GM23338 (cell line): ENCODE measurements at regions not wholly inside any gene's neighbourhood (a gene's known extent, or its start where the extent isn't known, plus 50 kb on each side); places are given as distances from the start of the nearest gene placed in this dataset.

Experiments used
- ATAC-seq: fragments of 200-7000 bp; cut with Tn5 transposase; 3 replicates; pipeline ENCODE4 v1.9.1; 2020
- DNase-seq: peaks from one replicate; pipeline ENCODE4 v3.0.0-alpha.2; 2015; ENCODE audit warnings: low spot score
- H2AFZ ChIP-seq: fragments of 200-600 bp; sonication (generic); 2 replicates; pipeline ENCODE4 v1.8.0; 2016; ENCODE audit warnings: antibody characterized with exemption, mild to moderate bottlenecking, moderate library complexity
- H3F3A ChIP-seq: fragments of 200-600 bp; sonication (generic); replicated peaks from 2 replicates; pipeline ENCODE4 v1.8.0; 2017; ENCODE audit warnings: antibody characterized with exemption, mixed run types, low read depth
- H3K27ac ChIP-seq: fragments of 200-600 bp; sonication (generic); 2 replicates; pipeline ENCODE4 v1.6.1; 2016; ENCODE audit warnings: low read depth
- H3K27me3 ChIP-seq: fragments of 200-600 bp; sonication (generic); 2 replicates; pipeline ENCODE4 v1.8.0; 2016; ENCODE audit warnings: mild to moderate bottlenecking, mixed run types, moderate library complexity; ENCODE audit not compliant: insufficient read depth
- H3K36me3 ChIP-seq: fragments of 200-600 bp; sonication (generic); 2 replicates; pipeline ENCODE4 v1.8.0; 2016; ENCODE audit warnings: mild to moderate bottlenecking; ENCODE audit not compliant: insufficient read depth
- H3K4me1 ChIP-seq: fragments of 200-600 bp; sonication (generic); 2 replicates; pipeline ENCODE4 v1.8.0; 2016; ENCODE audit warnings: mild to moderate bottlenecking, moderate library complexity; ENCODE audit not compliant: insufficient read depth
- H3K4me2 ChIP-seq: fragments of 200-600 bp; sonication (generic); 2 replicates; pipeline ENCODE4 v1.7.1; 2017; ENCODE audit warnings: mixed run types
- H3K4me3 ChIP-seq: fragments of 200-600 bp; sonication (generic); 2 replicates; pipeline ENCODE4 v1.6.1; 2016; ENCODE audit warnings: mixed run types
- H3K79me2 ChIP-seq: fragments of 200-600 bp; sonication (generic); replicated peaks from 2 replicates; pipeline ENCODE4 v1.8.0; 2017; ENCODE audit warnings: mild to moderate bottlenecking; ENCODE audit not compliant: insufficient read depth
- H3K9me2 ChIP-seq: fragments of 200-600 bp; sonication (generic); 2 replicates; pipeline ENCODE4 v1.8.0; 2017; ENCODE audit not compliant: insufficient read depth
- H4K20me1 ChIP-seq: fragments of 200-600 bp; sonication (generic); replicated peaks from 2 replicates; pipeline ENCODE4 v1.8.0; 2017; ENCODE audit warnings: mild to moderate bottlenecking; ENCODE audit not compliant: insufficient read depth
- H3K27ac Mint-ChIP-seq: 2 replicates; pipeline ENCODE4 v1.8.0; 2020; ENCODE audit warnings: inconsistent platforms, mild to moderate bottlenecking, moderate library complexity, mixed read lengths
- H3K27me3 Mint-ChIP-seq: 3 replicates; pipeline ENCODE4 v1.8.0; 2022; ENCODE audit warnings: low read depth, mild to moderate bottlenecking, moderate library complexity, mixed read lengths, inconsistent platforms; ENCODE audit not compliant: insufficient read depth, poor library complexity
- H3K36me3 Mint-ChIP-seq: 3 replicates; pipeline ENCODE4 v1.8.0; 2021; ENCODE audit warnings: low read depth, mild to moderate bottlenecking, inconsistent platforms, moderate library complexity, mixed read lengths
- H3K4me1 Mint-ChIP-seq: 3 replicates; pipeline ENCODE4 v1.8.0; 2020; ENCODE audit warnings: mild to moderate bottlenecking, inconsistent platforms, mixed read lengths
- H3K4me3 Mint-ChIP-seq: 3 replicates; pipeline ENCODE4 v1.8.0; 2021; ENCODE audit warnings: moderate library complexity, mild to moderate bottlenecking, inconsistent platforms, mixed read lengths
- H3K9me3 Mint-ChIP-seq: 3 replicates; pipeline ENCODE4 v1.8.0; 2020; ENCODE audit warnings: moderate library complexity, mild to moderate bottlenecking, inconsistent platforms, mixed read lengths
- CREB1 ChIP-seq: fragments of 250-450 bp; sonication (Bioruptor Pico); IDR thresholded peaks from 2 replicates; pipeline ENCODE4 v1.5.0; 2020; ENCODE audit warnings: low read depth, mild to moderate bottlenecking, moderate library complexity
- EZH2 ChIP-seq: fragments of 200-600 bp; sonication (generic); IDR thresholded peaks from one replicate; pipeline ENCODE4 v1.8.0; 2017; ENCODE audit warnings: antibody characterized with exemption, mild to moderate bottlenecking, low read depth; ENCODE audit not compliant: unreplicated experiment
- EZH2phosphoT487 ChIP-seq: fragments of 200-600 bp; sonication (generic); IDR thresholded peaks from one replicate; pipeline ENCODE4 v1.8.1; 2018; ENCODE audit warnings: antibody characterized with exemption; ENCODE audit not compliant: unreplicated experiment
- JUNB ChIP-seq: IDR thresholded peaks from one replicate; pipeline ENCODE4 v1.6.1; 2016; ENCODE audit warnings: antibody characterized with exemption; ENCODE audit not compliant: unreplicated experiment
- NANOG ChIP-seq: IDR thresholded peaks from 2 replicates; pipeline ENCODE4 v1.6.1; 2016; ENCODE audit warnings: antibody characterized with exemption, borderline replicate concordance
- POLR2AphosphoS5 ChIP-seq: IDR thresholded peaks from 2 replicates; pipeline ENCODE4 v1.6.1; 2016; ENCODE audit warnings: antibody characterized with exemption, low read depth
- STAT1 ChIP-seq: IDR thresholded peaks from one replicate; pipeline ENCODE4 v1.6.1; 2016; ENCODE audit warnings: antibody characterized with exemption; ENCODE audit not compliant: unreplicated experiment
- ZNF114 ChIP-seq: fragments of 250-450 bp; sonication (Bioruptor Pico); IDR thresholded peaks from 2 replicates; pipeline ENCODE4 v1.5.0; 2020; ENCODE audit warnings: mild to moderate bottlenecking, moderate library complexity
- ZNF331 ChIP-seq: fragments of 250-450 bp; sonication (Bioruptor Pico); IDR thresholded peaks from 2 replicates; pipeline ENCODE4 v1.5.0; 2020; ENCODE audit warnings: low read depth, mild to moderate bottlenecking, moderate library complexity
- TF ChIP-seq, protein P1 (sequence below): IDR thresholded peaks from 2 replicates; pipeline ENCODE4 v1.6.1; 2016; ENCODE audit warnings: antibody characterized with exemption
- TF ChIP-seq, protein P2 (sequence below): fragments of 250-450 bp; sonication (Bioruptor Pico); IDR thresholded peaks from 2 replicates; pipeline ENCODE4 v1.5.0; 2020; ENCODE audit warnings: mild to moderate bottlenecking, moderate library complexity
- TF ChIP-seq, protein P3 (sequence below): IDR thresholded peaks from one replicate; pipeline ENCODE4 v1.6.1; 2018; ENCODE audit warnings: antibody characterized with exemption; ENCODE audit not compliant: unreplicated experiment

DNA sequence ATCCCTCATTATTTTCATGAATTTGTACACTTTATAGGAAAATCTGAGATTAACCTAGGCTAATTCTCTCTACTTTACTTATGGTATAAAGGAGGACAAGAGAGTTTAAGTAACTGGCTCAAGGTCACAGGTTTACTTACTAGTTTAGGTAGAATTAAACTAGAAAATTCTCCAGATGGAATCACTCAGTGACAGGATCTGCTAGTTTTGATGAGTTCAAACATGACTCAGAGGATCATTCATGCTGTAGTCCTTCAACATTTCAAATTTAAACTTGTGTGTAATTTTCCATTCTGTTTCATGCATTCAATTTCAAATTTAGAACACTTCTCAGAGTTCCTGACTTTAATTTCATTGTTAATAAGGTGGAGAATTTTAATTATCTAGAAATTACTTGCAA lies 485.7 kb upstream of the TUSC1 start:
- H3K4me1 ChIP-seq: no peaks in the 10 kb centered on the region
- H3K27me3 ChIP-seq: no peaks in the 10 kb centered on the region
- no peaks in the 10 kb centered on the region for H3K4me1 Mint-ChIP-seq
- no peaks in the 10 kb centered on the region for H3K79me2 ChIP-seq
- no peaks in the 10 kb centered on the region for H3F3A ChIP-seq
- no peaks in the 10 kb centered on the region for H3K27me3 Mint-ChIP-seq
- DNase-seq: no peak
- H2AFZ ChIP-seq: no peak overlapping the region
- H3K36me3 Mint-ChIP-seq: no peaks in the 10 kb centered on the region; the same call in 2 of the 3 replicates
- no peak overlapping the region for H3K27ac ChIP-seq
- no peak overlapping the region for H3K4me2 ChIP-seq
- no peaks in the 10 kb centered on the region for H3K9me3 Mint-ChIP-seq
- ATAC-seq: no peak
- no peak overlapping the region for H3K4me3 Mint-ChIP-seq
- H3K27ac Mint-ChIP-seq: no peak overlapping the region
- no peaks in the 10 kb centered on the region; the same call in 1 of the 2 replicates for H3K9me2 ChIP-seq
- no peaks in the 10 kb centered on the region for H3K36me3 ChIP-seq
- no peak overlapping the region for H3K4me3 ChIP-seq
- H4K20me1 ChIP-seq: no peaks in the 10 kb centered on the region
- TF ChIP-seq JUNB: no peak
- TF ChIP-seq STAT1: no peak
- no peak for TF ChIP-seq ZNF114
- no peak for TF ChIP-seq ZNF331 (CRISPR knock-in tag)
- TF ChIP-seq, protein P1, sequence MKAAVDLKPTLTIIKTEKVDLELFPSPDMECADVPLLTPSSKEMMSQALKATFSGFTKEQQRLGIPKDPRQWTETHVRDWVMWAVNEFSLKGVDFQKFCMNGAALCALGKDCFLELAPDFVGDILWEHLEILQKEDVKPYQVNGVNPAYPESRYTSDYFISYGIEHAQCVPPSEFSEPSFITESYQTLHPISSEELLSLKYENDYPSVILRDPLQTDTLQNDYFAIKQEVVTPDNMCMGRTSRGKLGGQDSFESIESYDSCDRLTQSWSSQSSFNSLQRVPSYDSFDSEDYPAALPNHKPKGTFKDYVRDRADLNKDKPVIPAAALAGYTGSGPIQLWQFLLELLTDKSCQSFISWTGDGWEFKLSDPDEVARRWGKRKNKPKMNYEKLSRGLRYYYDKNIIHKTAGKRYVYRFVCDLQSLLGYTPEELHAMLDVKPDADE: no peak
- no peak for TF ChIP-seq EZH2phosphoT487
- TF ChIP-seq CREB1 (CRISPR knock-in tag): no peak
- TF ChIP-seq, protein P2, sequence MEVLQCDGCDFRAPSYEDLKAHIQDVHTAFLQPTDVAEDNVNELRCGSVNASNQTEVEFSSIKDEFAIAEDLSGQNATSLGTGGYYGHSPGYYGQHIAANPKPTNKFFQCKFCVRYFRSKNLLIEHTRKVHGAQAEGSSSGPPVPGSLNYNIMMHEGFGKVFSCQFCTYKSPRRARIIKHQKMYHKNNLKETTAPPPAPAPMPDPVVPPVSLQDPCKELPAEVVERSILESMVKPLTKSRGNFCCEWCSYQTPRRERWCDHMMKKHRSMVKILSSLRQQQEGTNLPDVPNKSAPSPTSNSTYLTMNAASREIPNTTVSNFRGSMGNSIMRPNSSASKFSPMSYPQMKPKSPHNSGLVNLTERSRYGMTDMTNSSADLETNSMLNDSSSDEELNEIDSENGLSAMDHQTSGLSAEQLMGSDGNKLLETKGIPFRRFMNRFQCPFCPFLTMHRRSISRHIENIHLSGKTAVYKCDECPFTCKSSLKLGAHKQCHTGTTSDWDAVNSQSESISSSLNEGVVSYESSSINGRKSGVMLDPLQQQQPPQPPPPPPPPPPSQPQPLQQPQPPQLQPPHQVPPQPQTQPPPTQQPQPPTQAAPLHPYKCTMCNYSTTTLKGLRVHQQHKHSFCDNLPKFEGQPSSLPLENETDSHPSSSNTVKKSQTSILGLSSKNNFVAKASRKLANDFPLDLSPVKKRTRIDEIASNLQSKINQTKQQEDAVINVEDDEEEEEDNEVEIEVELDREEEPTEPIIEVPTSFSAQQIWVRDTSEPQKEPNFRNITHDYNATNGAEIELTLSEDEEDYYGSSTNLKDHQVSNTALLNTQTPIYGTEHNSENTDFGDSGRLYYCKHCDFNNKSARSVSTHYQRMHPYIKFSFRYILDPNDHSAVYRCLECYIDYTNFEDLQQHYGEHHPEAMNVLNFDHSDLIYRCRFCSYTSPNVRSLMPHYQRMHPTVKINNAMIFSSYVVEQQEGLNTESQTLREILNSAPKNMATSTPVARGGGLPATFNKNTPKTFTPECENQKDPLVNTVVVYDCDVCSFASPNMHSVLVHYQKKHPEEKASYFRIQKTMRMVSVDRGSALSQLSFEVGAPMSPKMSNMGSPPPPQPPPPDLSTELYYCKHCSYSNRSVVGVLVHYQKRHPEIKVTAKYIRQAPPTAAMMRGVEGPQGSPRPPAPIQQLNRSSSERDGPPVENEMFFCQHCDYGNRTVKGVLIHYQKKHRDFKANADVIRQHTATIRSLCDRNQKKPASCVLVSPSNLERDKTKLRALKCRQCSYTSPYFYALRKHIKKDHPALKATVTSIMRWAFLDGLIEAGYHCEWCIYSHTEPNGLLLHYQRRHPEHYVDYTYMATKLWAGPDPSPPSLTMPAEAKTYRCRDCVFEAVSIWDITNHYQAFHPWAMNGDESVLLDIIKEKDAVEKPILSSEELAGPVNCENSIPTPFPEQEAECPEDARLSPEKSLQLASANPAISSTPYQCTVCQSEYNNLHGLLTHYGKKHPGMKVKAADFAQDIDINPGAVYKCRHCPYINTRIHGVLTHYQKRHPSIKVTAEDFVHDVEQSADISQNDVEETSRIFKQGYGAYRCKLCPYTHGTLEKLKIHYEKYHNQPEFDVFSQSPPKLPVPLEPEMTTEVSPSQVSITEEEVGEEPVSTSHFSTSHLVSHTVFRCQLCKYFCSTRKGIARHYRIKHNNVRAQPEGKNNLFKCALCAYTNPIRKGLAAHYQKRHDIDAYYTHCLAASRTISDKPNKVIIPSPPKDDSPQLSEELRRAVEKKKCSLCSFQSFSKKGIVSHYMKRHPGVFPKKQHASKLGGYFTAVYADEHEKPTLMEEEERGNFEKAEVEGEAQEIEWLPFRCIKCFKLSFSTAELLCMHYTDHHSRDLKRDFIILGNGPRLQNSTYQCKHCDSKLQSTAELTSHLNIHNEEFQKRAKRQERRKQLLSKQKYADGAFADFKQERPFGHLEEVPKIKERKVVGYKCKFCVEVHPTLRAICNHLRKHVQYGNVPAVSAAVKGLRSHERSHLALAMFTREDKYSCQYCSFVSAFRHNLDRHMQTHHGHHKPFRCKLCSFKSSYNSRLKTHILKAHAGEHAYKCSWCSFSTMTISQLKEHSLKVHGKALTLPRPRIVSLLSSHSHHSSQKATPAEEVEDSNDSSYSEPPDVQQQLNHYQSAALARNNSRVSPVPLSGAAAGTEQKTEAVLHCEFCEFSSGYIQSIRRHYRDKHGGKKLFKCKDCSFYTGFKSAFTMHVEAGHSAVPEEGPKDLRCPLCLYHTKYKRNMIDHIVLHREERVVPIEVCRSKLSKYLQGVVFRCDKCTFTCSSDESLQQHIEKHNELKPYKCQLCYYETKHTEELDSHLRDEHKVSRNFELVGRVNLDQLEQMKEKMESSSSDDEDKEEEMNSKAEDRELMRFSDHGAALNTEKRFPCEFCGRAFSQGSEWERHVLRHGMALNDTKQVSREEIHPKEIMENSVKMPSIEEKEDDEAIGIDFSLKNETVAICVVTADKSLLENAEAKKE (CRISPR knock-in tag): no peak
- no peak for TF ChIP-seq POLR2AphosphoS5
- no peak for TF ChIP-seq EZH2
- no peak for TF ChIP-seq NANOG
- TF ChIP-seq, protein P3, sequence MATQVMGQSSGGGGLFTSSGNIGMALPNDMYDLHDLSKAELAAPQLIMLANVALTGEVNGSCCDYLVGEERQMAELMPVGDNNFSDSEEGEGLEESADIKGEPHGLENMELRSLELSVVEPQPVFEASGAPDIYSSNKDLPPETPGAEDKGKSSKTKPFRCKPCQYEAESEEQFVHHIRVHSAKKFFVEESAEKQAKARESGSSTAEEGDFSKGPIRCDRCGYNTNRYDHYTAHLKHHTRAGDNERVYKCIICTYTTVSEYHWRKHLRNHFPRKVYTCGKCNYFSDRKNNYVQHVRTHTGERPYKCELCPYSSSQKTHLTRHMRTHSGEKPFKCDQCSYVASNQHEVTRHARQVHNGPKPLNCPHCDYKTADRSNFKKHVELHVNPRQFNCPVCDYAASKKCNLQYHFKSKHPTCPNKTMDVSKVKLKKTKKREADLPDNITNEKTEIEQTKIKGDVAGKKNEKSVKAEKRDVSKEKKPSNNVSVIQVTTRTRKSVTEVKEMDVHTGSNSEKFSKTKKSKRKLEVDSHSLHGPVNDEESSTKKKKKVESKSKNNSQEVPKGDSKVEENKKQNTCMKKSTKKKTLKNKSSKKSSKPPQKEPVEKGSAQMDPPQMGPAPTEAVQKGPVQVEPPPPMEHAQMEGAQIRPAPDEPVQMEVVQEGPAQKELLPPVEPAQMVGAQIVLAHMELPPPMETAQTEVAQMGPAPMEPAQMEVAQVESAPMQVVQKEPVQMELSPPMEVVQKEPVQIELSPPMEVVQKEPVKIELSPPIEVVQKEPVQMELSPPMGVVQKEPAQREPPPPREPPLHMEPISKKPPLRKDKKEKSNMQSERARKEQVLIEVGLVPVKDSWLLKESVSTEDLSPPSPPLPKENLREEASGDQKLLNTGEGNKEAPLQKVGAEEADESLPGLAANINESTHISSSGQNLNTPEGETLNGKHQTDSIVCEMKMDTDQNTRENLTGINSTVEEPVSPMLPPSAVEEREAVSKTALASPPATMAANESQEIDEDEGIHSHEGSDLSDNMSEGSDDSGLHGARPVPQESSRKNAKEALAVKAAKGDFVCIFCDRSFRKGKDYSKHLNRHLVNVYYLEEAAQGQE: no peak
